22Rv1 (cell line): ENCODE measurements at regions not wholly inside any gene's neighbourhood (a gene's known extent, or its start where the extent isn't known, plus 50 kb on each side); places are given as distances from the start of the nearest gene placed in this dataset.

ENCODE experiments used
- CTCF ChIP-seq: fragments of 450-650 bp; IDR thresholded peaks from 2 replicates; pipeline ENCODE4 v1.5.1; 2017; ENCODE audit warnings: mild to moderate bottlenecking
- ZFX ChIP-seq: fragments of 450-650 bp; IDR thresholded peaks from 2 replicates; pipeline ENCODE4 v1.6.1; 2017; ENCODE audit warnings: antibody characterized with exemption, borderline replicate concordance

- TF ChIP-seq CTCF: no peak
- TF ChIP-seq ZFX: no peak
These were observed 683.9 kb downstream of the MATN1 start for GRCh38 chr1:30039354-30040080.
